SKM-1 treated with dmso at 0.1 percent for 144 hours (cell line): ENCODE measurements at regions not wholly inside any gene's neighbourhood (a gene's known extent, or its start where the extent isn't known, plus 50 kb on each side); places are given as distances from the start of the nearest gene placed in this dataset.
A peak's percentile ranks its signal among the peaks of the same experiment; 100 is the strongest.
"Not testable (repeated sequence)": the region's sequence is repeated elsewhere in the genome, so short reads cannot be mapped to it uniquely, and the experiment has no call there.

Source experiments
- DNase-seq: peaks from one replicate; lab custom pipeline; 2025; ENCODE audit not compliant: unreplicated experiment; lab: John Stamatoyannopoulos, UW

DNA sequence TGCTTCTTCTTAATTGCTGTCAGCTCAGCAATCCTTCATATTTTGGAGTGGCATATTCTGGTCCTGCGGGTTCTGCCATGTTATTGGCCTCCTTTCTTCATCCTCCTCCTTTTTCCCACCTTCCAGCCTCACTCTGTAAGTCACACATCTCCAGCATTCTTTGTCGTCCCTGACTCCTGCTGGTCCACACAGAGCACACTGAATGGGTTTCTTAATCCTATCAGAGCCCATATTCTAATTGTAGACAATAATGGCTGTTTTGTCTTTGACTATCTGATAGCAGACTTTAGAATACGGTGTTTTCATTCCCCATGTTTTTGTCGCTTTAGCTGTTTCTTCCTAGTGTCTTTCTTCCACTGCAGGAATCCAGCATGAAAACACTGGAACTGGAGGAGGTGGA, 389.6 kb downstream of the REEP3 start:
- no peak for DNase-seq

DNA sequence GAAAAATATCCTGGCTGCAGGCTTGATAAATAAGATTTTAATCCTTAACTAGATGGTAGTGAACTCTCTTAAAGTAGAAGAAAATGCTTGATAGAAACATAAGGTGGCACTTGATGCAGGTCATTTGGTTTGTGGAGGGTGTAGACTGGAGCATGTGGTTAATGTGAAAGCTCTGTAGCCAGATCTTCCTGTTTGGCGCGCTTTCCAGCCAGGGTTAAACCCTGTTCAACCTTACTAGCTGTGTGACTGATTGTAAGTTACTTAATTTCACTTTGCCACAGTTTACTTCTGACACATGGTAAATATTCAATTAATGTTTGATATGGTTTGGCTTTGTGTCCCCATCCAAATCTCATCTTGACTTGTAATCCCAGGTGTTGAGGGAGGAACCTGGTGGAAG, 394.0 kb downstream of the REEP3 start:
- no peak for DNase-seq

DNA sequence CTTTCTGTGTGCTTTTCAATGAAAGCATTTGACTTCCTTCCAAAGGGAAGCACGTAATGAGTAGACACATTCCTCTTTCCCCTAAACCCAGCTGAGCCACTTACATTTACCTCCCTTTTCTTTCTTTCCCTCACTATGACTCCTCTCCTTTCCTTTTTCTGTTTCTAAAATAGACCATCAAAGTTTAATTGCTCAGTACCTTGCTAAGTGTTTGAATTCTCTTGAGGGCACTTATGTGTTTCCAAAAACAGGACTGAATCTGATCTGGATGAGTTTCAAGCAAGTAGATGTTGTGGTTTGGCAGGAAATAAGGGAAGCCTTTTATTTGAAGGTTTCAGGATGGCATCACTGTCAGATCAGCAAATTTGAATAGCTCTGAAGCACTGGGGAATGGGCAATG, 396.2 kb downstream of the REEP3 start:
- no peak for DNase-seq

DNA sequence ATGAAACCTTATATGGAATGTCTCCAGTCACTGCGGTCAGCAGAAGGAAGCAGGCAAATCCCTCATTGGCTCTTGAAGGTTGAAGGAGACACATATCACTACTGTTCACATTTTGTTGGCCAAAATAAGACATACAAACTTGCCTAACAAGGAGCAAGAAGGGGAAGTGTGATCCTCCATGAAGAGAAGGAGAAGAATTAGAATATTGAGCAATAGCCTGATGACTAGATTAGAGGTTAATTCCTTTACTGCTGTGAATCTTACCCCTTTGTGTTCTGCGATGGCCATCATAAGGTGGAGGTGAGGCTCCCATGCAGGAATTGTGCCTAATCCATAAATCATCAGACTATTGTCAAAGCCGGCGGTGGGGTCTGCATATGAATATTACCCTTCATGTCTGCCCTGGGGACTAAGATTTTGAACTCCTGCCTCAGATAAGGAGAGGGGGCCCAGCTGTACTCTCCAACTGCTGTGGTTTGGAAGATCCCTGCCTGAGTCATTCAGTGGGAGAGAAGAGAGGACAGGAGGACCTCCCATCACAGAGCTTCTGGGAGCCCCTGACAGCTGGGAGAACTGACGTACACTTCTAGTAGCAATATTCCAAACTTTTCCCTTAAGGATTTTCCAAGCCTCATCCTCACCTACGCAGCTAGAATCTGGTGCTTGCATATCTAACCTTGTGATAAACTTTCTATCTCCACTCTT, 398.5 kb downstream of the REEP3 start:
- DNase-seq, result peak; percentile 83

DNA sequence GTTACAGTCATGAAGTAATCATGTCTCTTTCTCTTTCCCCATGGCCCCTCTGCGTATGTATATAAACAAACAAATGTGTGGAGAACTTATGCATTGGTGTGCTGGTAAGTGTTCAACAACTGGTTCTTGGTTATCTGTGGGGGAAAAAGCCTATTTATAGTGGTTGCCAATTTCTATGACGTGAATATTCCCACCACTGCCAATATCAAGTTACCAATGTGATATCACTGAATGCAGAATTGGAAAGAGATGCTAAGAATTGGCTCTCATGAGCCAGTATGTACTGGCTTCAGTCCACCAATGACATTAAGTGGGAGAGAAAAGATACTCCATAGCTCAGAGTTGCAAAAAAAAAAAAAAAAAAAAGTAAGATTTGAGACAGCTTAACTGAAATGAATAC, 399.7 kb downstream of the REEP3 start:
- DNase-seq, result no peak

DNA sequence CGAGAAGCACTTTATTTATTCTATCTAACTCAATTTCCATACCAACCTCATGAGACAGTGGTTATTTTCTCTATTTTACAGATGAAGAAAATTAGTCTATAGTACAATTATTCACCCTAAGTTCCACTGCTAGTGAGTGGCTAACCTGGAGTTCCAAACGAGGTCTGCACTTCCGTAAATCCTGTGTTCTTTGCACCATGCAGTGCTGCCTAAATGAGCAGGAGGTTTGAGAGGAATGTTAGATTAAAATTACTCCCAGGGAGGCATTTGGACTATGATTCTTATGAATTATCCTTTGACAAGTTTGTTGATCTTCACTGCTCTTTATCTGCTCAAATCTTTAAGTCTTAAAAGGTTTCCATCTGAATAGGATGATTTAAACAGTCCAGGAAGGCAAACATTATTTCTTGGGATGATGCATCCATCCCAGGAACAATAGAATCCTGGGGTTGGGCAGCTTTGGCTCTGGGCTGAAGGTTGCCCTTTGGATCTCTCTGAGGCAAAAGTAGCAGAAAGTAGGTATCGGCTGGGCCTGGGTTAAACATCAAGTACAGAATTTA, 400.8 kb downstream of the REEP3 start:
- no peak for DNase-seq

DNA sequence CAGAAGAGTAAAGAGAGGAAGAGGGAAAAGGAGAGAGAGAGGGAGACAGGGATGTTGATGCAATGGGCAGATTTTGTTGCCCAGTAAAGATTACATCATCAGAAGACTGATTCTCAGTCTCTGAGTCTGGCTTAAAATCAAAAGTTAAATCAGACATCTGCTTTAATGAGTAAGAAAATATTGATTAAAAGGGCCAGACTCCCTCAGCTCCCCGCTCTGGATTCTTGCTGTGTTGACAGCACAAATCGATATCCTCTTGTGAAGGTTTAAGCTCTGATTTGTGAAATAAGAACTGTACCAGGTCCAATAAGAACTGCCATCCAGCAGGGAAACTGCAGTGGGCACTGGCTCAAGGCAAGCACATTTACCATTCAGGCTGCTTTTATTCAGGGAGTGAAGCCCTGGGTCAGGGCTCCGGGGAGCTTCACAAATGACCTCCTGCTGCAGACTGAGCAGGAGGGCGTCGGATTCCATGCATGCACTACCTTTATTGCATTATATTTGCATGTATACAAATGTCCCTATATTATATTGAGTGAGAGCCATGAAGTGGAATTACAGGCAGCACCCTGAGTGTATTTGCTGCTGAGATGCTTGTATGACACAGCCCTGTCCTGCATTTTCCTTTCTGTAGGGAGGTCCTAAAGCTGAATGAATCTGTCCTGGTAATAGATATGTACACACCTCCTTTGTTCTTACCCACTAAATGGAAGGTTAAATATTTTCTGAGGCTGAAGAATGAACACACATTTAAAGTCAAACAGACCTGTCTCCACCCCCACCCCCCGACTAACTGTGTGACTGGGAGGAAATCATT, 401.5 kb downstream of the REEP3 start:
- DNase-seq, result no peak

DNA sequence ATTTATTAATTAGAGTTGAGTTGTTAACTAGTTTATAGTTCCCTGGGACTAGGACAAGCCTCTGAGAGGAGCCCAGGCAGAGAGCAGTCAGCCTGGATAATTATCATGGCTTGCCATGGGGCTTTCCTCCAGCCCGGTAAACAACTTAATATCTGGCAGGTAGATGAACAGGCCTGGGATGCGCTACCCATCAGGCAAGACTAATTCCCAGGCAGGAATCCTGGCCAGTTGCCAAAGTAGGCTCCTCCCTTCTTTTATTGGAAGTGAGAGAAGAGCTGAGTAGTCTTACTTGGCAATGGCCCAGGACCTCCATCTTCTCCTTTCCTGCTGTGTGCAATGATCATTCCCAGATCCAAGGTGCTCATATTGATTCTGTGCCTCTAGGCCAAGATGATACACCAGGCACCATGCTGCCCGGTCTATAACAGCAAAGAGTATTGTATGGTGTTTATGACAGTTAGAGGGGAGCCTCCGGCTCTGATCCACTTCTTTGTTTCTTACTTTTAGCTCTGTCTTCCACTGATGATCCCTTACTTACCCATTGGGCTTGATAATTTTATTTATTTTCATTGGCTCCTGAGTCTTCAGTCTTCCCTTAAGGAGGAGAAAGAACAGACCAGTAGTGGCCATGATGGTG, 408.7 kb downstream of the REEP3 start:
- DNase-seq, result no peak

DNA sequence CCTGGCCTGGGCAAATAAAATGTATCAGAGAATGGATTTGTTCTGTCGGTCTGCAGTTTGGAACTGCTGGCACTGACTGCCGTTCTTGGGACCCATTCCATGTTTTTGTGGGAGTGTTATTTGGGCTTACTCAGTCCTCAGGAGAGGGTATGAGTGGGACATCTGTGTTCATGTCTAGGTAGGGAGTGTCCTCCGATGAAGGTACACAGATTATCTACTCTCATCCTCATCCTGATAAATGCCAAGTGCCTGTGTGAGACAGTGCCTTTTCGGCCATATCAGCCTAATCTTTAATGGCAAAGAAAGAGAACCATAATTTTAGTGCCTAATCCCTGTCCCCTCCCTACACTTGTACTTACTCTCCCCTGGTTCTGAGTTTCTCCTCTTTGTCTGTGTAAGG, 409.4 kb downstream of the REEP3 start:
- DNase-seq, result no peak

DNA sequence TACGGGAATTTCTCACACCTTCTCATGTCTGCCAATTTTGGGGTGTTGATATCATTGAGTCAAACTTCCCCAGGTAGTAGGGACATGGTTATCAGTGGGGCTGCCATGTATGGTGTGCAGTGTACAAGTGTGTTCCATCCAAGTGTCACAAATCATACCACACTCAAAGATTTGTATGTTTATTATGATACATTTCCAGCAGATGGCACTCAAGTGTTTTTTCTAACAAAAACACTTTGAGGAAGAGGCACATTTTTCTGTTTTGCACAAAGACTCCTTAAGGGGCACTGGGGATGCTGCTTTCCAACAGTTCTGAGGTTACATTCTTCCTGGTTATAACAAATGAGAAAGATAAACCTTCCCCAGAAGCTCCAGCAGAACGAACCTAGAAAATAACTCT, 414.5 kb downstream of the REEP3 start:
- peak; percentile 26 for DNase-seq

DNA sequence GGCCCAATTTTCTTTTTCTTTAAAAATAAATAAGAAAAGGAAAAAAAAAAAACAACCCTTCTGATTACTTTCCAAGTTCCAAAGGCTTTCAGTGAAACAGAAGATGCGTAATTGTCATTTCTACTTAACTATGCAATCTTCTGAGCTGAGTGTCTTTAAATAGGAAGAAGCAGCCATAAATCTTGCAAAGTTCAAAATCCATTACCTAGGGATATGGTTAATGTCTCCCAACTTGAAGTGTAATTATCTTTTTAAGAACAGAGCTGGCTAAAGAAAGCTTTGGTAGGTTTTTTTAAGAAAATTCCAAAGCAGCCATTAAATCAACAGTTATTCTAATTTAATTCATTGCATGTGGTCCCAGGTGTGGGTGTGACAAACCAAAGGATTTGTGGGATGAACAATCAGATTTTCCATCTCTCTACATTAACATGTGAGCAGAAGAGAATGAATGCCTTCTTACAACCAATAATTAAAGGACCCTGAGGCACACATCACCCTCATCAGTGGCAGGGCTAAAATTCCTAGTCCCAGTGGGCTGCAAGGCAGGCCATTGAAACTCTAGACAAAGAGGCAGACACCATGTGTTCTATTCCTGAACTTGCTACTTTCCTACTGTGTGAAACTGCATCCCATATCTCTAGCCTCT, 419.2 kb downstream of the REEP3 start:
- no peak for DNase-seq

DNA sequence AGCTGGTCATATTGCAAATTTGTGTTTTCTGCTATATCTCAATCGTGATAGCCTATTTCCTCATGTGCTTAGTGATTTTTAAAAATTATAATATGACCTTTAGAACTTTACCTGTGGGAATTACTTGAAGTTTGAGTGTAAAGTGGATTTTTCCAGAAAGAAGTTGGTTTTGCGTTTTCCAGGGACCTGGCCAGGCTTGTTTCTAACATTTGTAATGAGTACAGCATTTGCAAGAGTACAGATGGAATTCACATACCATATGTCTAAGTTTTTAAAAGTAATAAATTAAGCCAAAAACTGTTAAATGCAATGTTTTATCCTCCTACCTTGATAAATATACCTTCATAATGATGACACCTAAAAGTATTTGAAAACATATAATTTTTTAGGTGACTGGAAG, 443.2 kb downstream of the REEP3 start:
- no peak for DNase-seq

DNA sequence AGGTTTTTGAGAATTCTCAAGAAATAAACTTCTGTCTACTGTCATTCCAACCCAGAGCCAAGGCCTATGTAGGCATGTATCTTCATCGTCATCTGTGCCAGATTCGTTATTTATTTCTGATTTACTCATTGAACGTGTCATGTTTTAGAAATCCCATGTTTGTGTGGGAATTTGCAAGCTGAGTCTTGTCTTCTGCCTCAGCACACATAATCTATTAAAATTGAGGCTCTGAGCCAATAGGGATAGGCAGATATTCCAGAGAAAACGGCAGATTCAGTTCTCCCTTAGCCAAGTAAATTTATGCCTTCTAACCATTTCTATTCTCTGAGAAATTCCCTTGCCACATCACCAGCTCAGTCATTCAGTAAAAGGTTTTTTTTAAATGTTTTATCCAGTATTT, 444.6 kb downstream of the REEP3 start:
- no peak for DNase-seq

DNA sequence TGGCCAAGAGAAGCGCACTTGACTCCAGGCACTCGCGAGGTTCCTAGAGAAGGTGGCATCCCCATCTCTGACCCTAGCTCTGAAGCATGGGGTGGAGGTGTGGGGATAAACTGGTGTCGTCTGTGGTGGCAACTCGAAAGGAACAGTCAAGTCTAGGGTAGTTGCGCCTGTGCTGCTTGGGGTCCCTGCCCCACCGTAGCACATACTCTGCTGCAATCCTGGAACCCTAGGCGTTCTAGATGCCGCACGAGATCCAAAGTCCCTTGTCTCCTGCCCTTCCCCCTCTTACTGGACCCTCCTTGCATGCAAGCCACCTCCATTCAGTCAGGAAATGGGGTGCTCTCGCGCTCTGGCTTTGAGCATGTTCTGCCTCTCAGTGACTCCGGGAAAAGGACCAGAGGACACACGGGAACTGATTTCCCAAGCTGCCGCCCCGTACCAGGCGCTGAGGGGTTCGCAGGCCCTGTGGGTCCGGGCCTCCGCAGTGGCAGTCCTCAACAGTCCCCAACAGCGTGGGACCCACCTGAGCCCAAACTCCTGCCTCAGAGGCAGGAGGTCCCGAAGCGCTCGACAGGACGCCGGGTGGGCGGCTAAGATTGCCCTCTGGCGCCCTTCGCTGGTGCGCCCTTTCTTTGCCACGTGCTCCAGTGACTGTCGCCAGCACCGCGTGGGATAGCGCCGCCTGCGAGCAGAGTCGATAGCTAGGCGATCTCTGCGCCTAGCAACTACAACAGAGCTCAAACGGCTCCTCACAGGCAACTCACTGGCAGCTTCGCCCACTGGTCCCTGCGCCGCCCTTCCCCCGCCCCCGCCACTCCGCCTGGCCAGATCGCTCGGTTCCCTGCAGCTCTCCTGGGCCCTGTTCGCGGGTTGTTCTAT, 452.0 kb downstream of the REEP3 start:
- no peak for DNase-seq

DNA sequence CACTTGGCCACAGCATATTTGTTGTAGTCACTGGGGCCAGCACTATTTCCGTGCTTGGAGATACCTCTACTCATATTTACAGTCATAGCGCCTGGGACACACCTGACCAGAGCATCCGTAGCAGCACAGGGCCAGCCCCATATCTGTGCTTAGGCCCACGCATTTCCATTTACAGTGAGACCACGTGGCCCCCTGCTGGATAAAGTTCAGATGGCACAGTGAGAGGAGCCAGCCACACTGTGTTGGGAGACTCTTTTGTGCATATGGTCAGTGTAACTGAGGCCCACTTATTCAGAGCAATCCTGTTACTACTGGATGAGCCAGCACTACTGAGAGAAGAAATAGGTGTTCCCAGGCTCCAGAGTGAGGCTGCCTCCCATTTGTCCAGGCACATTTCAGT, 455.3 kb downstream of the REEP3 start:
- peak; percentile 45 for DNase-seq

DNA sequence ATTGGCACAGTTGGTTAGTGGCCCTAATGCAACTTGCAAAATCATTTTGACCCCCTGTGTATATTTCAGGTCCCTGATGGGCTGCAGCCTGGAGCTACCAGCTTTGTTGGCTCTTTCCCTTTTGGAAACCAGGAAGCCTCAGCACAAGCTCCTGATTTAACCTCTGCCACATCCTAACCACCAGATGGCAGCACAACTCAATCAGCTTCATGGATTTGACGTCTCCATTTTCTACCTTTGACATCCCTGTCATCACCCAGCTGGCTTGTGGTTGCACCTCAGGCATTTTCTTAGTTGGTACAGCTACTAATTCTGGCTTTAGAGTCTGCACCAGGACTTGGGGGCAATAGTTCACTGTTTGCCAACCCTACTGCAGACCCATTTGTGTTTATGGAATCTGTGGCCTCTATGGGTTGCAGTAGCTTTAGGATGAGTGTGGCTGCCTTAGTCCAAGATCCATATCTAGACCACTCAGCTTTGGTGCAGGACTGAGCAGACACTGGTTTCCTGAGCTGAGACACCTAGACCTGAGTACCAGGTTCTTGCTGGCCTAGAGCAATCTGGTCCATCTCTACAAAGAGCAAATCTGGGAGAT, 456.2 kb downstream of the REEP3 start:
- peak; percentile 59 for DNase-seq

DNA sequence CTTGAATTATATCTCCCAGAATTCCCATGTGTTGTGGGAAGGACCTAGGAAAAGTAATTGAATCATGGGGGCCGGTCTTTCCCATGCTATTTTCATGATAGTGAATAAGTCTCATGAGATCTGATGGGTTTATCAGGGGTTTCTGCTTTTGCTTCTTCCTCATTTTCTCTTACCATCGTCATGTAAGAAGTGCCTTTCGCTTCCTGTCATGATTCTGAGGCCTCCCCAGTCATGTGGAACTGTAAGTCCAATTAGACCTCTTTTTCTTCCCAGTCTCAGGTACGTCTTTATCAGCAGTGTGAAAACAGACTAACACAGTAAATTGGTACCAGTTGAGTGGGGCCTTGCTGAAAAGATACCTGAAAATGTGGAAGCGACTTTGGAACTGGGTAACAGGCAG, 459.7 kb downstream of the REEP3 start:
- not testable (repeated sequence) for DNase-seq

DNA sequence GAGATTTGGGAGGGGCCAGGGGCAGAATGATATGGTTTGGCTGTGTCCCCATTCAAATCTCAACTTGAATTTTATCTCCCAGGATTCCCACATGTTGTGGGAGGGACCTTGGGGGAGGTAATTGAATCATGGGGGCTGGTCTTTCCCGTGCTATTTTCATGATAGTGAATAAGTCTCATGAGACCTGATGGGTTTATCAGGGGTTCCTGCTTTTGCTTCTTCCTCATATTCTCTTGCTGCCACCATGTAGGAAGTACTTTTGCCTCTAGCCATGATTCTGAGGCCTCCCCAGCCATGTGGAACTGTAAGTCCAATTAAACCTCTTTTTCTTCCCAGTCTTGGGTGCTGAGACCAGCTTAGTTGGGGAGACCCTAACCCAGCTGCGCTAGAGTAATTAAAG, 462.9 kb downstream of the REEP3 start:
- not testable (repeated sequence) for DNase-seq

DNA sequence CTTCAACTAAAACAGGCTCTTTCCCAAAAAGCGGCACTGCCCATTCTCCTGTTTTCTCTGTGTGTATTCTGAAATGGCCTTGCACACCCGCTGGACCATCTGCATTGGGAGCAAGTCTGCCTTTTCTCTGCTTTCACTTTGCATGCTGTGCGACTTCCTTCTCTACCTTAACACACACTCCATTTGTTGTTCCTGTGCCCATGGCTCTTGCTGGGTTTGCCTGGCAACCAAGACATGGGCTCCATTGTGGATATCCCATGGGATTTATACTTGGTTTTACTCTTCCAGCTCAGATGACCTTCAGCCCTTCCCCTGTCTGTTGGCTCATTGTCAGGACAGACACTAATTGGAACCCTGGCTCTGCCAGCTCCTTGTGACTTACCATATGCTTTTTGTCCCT, 465.3 kb downstream of the REEP3 start:
- no peak for DNase-seq

DNA sequence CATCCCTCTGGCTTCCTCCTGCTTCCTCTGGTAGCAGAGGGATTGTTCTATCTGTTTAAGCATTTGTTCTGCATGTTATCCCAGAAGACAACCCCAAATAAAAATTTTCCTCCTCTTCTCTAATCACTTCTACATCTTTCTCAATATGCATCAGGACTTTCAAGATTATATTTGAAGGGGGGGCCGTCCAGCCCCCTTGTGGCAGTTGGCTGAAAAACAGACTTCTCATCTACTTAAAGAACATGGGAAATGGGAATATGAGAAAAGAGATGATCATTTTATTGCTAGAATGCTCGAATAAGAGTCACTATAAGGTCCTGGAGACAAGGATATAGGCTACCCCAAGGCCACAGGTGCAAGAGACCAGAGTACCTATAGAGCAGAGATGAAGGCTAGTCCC, 466.0 kb downstream of the REEP3 start:
- no peak for DNase-seq
